Transverse colon (tissue), 4 donors: ENCODE measurements at regions not wholly inside any gene's neighbourhood (a gene's known extent, or its start where the extent isn't known, plus 50 kb on each side); places are given as distances from the start of the nearest gene placed in this dataset.

Experiments
- DNase-seq: peaks from one replicate; pipeline ENCODE4 v3.0.0-alpha.2; 2019
- H3K27ac ChIP-seq, 4 donors: fragments of 200-600 bp; sonication (generic); 2 replicates each; pipeline ENCODE4 v1.5.1; 2016 to 2018; ENCODE audit warnings: inconsistent platforms in 4 of 4
- H3K27me3 ChIP-seq: fragments of 200-600 bp; sonication (generic); 2 replicates; pipeline ENCODE4 v1.5.1; 2017; ENCODE audit warnings: inconsistent platforms
- H3K36me3 ChIP-seq, 4 donors: fragments of 200-600 bp; sonication (generic); 2 replicates each; pipeline ENCODE4 v1.5.1; 2017 to 2019; ENCODE audit warnings: inconsistent platforms in 4 of 4
- H3K4me1 ChIP-seq, 4 donors: fragments of 200-600 bp; sonication (generic); 2 replicates each; pipeline ENCODE4 v1.5.1; 2017 to 2020; ENCODE audit warnings: inconsistent platforms in 4 of 4
- H3K4me3 ChIP-seq, 4 donors: fragments of 200-600 bp; sonication (generic); 1 replicate in 1 of 4; 2 replicates in 3 of 4; pipeline versions ENCODE4 v1.5.1 to v1.6.1; 2017 to 2019; ENCODE audit warnings: inconsistent platforms in 4 of 4
- H3K9me3 ChIP-seq, 2 donors: fragments of 200-600 bp; sonication (generic); 2 replicates each; pipeline ENCODE4 v1.5.1; 2017 to 2019; ENCODE audit warnings: inconsistent platforms in 2 of 2
- EP300 ChIP-seq: sonication (generic); formaldehyde crosslinking; IDR thresholded peaks from one replicate; pipeline ENCODE4 v1.6.1; 2017; ENCODE audit warnings: antibody characterized with exemption, low read depth
- POLR2A ChIP-seq: fragments of 450-650 bp; IDR thresholded peaks from one replicate; pipeline ENCODE4 v1.6.1; 2016; ENCODE audit warnings: antibody characterized with exemption, mild to moderate bottlenecking, moderate library complexity
- POLR2AphosphoS5 ChIP-seq, 3 donors: sonication (generic); formaldehyde crosslinking; IDR thresholded peaks; one replicate each; pipeline ENCODE4 v1.6.1; 2016; ENCODE audit warnings: antibody characterized with exemption in 3 of 3
- WGBS, 2 donors: methylation state at CpG; one replicate each; pipeline ENCODE4 v1.1.5; 2018; ENCODE audit warnings: low coverage in 1 of 2; 5-methylcytosine and 5-hydroxymethylcytosine counted together
- in situ Hi-C, 4 donors: fragments of 200-750 bp; cut with MboI; loops; one replicate each; pipeline versions ENCODE4 v1.15.0 to v1.15.1; 2017; ENCODE audit warnings: low sequenced_read_pairs in 3 of 4, low pct_ligation_motif_present in 1 of 4, low pct_unique_long_range_greater_than_20kb in 1 of 4
- intact Hi-C: fragments of 100-400 bp; cut with DNase I; formaldehyde crosslinking; loops from one replicate; pipeline ENCODE4 v1.15.1; 2023; ENCODE audit warnings: low total_unique reads
- TF ChIP-seq, protein P1 (sequence below), 5 experiments: fragments of 200-600 bp in 3 of 5; fragments of 450-650 bp in 2 of 5; sonication (generic) in 3 of 5; IDR thresholded peaks; 1 replicate in 2 of 5; 2 replicates in 3 of 5; pipeline ENCODE4 v1.5.1; 2016 to 2017; ENCODE audit warnings: antibody characterized with exemption in 5 of 5, inconsistent platforms in 3 of 5, mild to moderate bottlenecking in 2 of 5, moderate library complexity in 1 of 5

GRCh38 chr2:144935736-144936135 lies 415.8 kb upstream of the ZEB2 start:
- TF ChIP-seq POLR2AphosphoS5 (IDR thresholded peaks at IDR 0.05) = no peak
- TF ChIP-seq, protein P1, sequence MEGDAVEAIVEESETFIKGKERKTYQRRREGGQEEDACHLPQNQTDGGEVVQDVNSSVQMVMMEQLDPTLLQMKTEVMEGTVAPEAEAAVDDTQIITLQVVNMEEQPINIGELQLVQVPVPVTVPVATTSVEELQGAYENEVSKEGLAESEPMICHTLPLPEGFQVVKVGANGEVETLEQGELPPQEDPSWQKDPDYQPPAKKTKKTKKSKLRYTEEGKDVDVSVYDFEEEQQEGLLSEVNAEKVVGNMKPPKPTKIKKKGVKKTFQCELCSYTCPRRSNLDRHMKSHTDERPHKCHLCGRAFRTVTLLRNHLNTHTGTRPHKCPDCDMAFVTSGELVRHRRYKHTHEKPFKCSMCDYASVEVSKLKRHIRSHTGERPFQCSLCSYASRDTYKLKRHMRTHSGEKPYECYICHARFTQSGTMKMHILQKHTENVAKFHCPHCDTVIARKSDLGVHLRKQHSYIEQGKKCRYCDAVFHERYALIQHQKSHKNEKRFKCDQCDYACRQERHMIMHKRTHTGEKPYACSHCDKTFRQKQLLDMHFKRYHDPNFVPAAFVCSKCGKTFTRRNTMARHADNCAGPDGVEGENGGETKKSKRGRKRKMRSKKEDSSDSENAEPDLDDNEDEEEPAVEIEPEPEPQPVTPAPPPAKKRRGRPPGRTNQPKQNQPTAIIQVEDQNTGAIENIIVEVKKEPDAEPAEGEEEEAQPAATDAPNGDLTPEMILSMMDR (IDR thresholded peaks at IDR 0.05) = no peak
- TF ChIP-seq POLR2A = no peak
- no peak for TF ChIP-seq EP300
- Histone ChIP-seq H3K36me3 (no peaks in the 10 kb centered on the region), H3K27me3 (no peaks in the 10 kb centered on the region), H3K27ac (no peak overlapping the region), H3K4me1 (peaks cover 0 to 17% (median 6%) of the 10 kb centered on the region in 4 donors), H3K4me3 (no peak overlapping the region), H3K9me3 (no peaks in the 10 kb centered on the region)
- no peak for DNase-seq
- WGBS, 2 donors = 63 to 83% methylated on average over 2 of the region's 2 CpGs
- intact Hi-C loops = no loop called here
- in situ Hi-C loops = no loop called here

DNA sequence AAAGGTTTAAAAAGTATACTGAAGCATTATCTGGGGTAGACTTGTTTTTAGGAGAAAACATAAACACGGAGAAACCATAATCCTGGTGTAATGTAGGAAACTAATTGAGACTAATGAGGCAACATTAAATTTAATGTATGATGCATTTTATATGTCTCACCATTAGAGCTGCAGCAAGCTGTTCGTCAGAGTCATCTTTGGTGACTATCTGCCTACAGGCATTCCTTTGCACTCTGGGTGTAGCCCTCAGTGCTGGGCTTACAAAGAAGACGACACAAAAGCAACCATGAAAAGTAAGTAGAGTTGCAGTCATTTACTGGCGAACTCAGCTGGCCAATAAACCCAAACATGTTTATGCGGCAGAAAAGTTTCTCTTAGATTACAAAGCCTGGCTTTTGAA lies 415.3 kb upstream of the ZEB2 start:
- Histone ChIP-seq H3K27me3 (no peaks in the 10 kb centered on the region), H3K9me3 (no peaks in the 10 kb centered on the region), H3K4me1 (peaks cover 0 to 17% (median 6%) of the 10 kb centered on the region in 4 donors), H3K4me3 (no peak overlapping the region), H3K27ac (no peak overlapping the region), H3K36me3 (no peaks in the 10 kb centered on the region)
- in situ Hi-C loops (no loop called here), intact Hi-C loops (no loop called here)
- TF ChIP-seq POLR2A (no peak), EP300 (no peak)
- DNase-seq = no peak
- WGBS, 2 donors = 87% methylated on average over 5 of the region's 5 CpGs

- H3K27me3 ChIP-seq = no peaks in the 10 kb centered on the region
- TF ChIP-seq EP300 (no peak), POLR2AphosphoS5 (IDR thresholded peaks at IDR 0.05) (no peak), POLR2A (no peak)
- TF ChIP-seq, protein P1 (IDR thresholded peaks at IDR 0.05) = no peak
- in situ Hi-C loops (no loop called here), intact Hi-C loops (no loop called here)
- H3K27ac ChIP-seq = no peak overlapping the region
- no peaks in the 10 kb centered on the region for H3K36me3 ChIP-seq
- H3K4me3 ChIP-seq = no peak overlapping the region
- DNase-seq = no peak
- peaks cover 0 to 13% of the 10 kb centered on the region in 2 donors for H3K9me3 ChIP-seq
- no peaks in the 10 kb centered on the region for H3K4me1 ChIP-seq
Measured at GRCh38 chr2:144931960-144932359, 412.0 kb upstream of the ZEB2 start.

GRCh38 chr2:144931480-144931879 lies 411.6 kb upstream of the ZEB2 start:
- no peak overlapping the region for H3K4me3 ChIP-seq
- intact Hi-C loops = no loop called here
- H3K36me3 ChIP-seq = no peaks in the 10 kb centered on the region
- TF ChIP-seq POLR2AphosphoS5 (IDR thresholded peaks at IDR 0.05) = no peak
- TF ChIP-seq, protein P1 (IDR thresholded peaks at IDR 0.05) = no peak
- no peak for TF ChIP-seq POLR2A
- no peak for TF ChIP-seq EP300
- in situ Hi-C loops = no loop called here
- 97 to 100% methylated on average over 1 of the region's 1 CpG for WGBS, 2 donors
- no peak overlapping the region for H3K27ac ChIP-seq
- H3K9me3 ChIP-seq = peaks cover 0 to 13% of the 10 kb centered on the region in 2 donors
- DNase-seq = no peak
- H3K4me1 ChIP-seq = no peaks in the 10 kb centered on the region
- no peaks in the 10 kb centered on the region for H3K27me3 ChIP-seq

DNA sequence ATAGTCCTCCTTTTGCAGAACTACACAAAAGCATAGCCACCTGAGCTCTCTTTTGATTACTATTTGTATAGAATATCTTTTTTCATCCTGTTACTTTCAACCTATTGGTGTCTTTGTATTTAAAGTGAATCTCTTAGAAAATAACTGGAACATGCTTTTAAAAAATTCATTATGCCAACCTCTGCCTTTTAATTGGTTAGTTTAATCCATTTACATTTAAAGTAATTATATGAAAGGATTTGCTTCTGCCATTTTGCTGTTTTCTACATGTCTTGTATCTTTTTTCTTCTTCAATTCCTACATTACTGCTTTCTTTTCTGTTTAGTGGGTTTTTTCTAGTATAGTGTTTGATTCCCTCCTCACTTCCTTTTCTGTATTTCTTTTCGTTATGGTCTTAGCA lies 407.5 kb upstream of the ZEB2 start:
- Histone ChIP-seq H3K27me3 (no peaks in the 10 kb centered on the region), H3K27ac (no peak overlapping the region), H3K9me3 (peaks cover 0 to 13% of the 10 kb centered on the region in 2 donors), H3K4me1 (no peaks in the 10 kb centered on the region), H3K36me3 (no peaks in the 10 kb centered on the region), H3K4me3 (no peak overlapping the region)
- no peak for DNase-seq
- TF ChIP-seq POLR2A (no peak), EP300 (no peak), POLR2AphosphoS5 (IDR thresholded peaks at IDR 0.05) (no peak)
- TF ChIP-seq, protein P1 (IDR thresholded peaks at IDR 0.05) = no peak
- WGBS, 2 donors = 73 to 92% methylated on average over 1 of the region's 1 CpG
- in situ Hi-C loops (no loop called here), intact Hi-C loops (no loop called here)
